ENCODE measurements at regions not wholly inside any gene's neighbourhood (a gene's known extent, or its start where the extent isn't known, plus 50 kb on each side); places are given as distances from the start of the nearest gene placed in this dataset.
"Not testable (repeated sequence)": the region's sequence is repeated elsewhere in the genome, so short reads cannot be mapped to it uniquely, and the experiment has no call there.

- in situ Hi-C loops (cut with MboI; ENCODE audit: low sequenced_read_pairs, unreplicated experiment), result no loop called here
- DNase-seq (ENCODE audit: low spot score), result no peak
- TF ChIP-seq CTCF (IDR thresholded peaks at IDR 0.05; ENCODE audit: borderline replicate concordance, control extremely low read depth, extremely low read depth, insufficient read depth, missing control alignments), result no peak
Observed at GRCh38 chr5:159496773-159497172, 166.5 kb upstream of the IL12B start.

- TF ChIP-seq CTCF (IDR thresholded peaks at IDR 0.05; ENCODE audit: borderline replicate concordance, control extremely low read depth, extremely low read depth, insufficient read depth, missing control alignments), result no peak
- DNase-seq (ENCODE audit: low spot score), result no peak
- in situ Hi-C loops (cut with MboI; ENCODE audit: low sequenced_read_pairs, unreplicated experiment), result no loop called here
Observed at GRCh38 chr5:159497221-159497620, 166.9 kb upstream of the IL12B start.

- no peak for DNase-seq (ENCODE audit: low spot score)
- in situ Hi-C loops (cut with MboI; ENCODE audit: low sequenced_read_pairs, unreplicated experiment), result no loop called here
- no peak for TF ChIP-seq CTCF (IDR thresholded peaks at IDR 0.05; ENCODE audit: borderline replicate concordance, control extremely low read depth, extremely low read depth, insufficient read depth, missing control alignments)
Observed at GRCh38 chr5:159498630-159499029, 168.3 kb upstream of the IL12B start.

- DNase-seq (ENCODE audit: low spot score); in situ Hi-C loops (cut with MboI; ENCODE audit: low sequenced_read_pairs, unreplicated experiment): not testable (repeated sequence)
Observed at GRCh38 chr5:159502116-159502515, 171.8 kb upstream of the IL12B start.

- no peak for DNase-seq (ENCODE audit: low spot score)
- in situ Hi-C loops (cut with MboI; ENCODE audit: low sequenced_read_pairs, unreplicated experiment), result no loop called here
- TF ChIP-seq CTCF (IDR thresholded peaks at IDR 0.05; ENCODE audit: borderline replicate concordance, control extremely low read depth, extremely low read depth, insufficient read depth, missing control alignments), result no peak
Observed at GRCh38 chr5:159503236-159503635, 172.9 kb upstream of the IL12B start.

- in situ Hi-C loops (cut with MboI; ENCODE audit: low sequenced_read_pairs, unreplicated experiment), result no loop called here
- TF ChIP-seq CTCF (IDR thresholded peaks at IDR 0.05; ENCODE audit: borderline replicate concordance, control extremely low read depth, extremely low read depth, insufficient read depth, missing control alignments), result no peak
- DNase-seq (ENCODE audit: low spot score), result no peak
Observed at GRCh38 chr5:159504106-159504856, 174.0 kb upstream of the IL12B start.

GRCh38 chr5:159504857-159505304 lies 174.6 kb upstream of the IL12B start:
- TF ChIP-seq CTCF (IDR thresholded peaks at IDR 0.05; ENCODE audit: borderline replicate concordance, control extremely low read depth, extremely low read depth, insufficient read depth, missing control alignments), result no peak
- DNase-seq (ENCODE audit: low spot score), result no peak
- in situ Hi-C loops (cut with MboI; ENCODE audit: low sequenced_read_pairs, unreplicated experiment), result no loop called here

All from GM13976 (cell line).